ENCODE measurements at regions not wholly inside any gene's neighbourhood (a gene's known extent, or its start where the extent isn't known, plus 50 kb on each side); places are given as distances from the start of the nearest gene placed in this dataset.

- no peak overlapping the region for H3K4me2 ChIP-seq (ENCODE audit: insufficient read depth, insufficient read length, low read length)
- peaks cover 3% of the 10 kb centered on the region in 2 experiments for H3K4me1 Mint-ChIP-seq
- no peak overlapping the region for H3K23ac ChIP-seq (ENCODE audit: insufficient read length, low read depth, low read length)
Measured at GRCh38 chr18:61127714-61128467, 205.3 kb upstream of the CDH20 start.

More at GRCh38 chr18:61127714-61128467, 205.3 kb upstream of the CDH20 start:
- H3K9me3 ChIP-seq (ENCODE audit: control insufficient read depth, low read depth, low read length), result no peaks in the 10 kb centered on the region
- H3T11ph ChIP-seq (ENCODE audit: low read length), result no peak overlapping the region
- no peak overlapping the region for H4K91ac ChIP-seq (ENCODE audit: insufficient read length, low read depth, low read length)
- no peak overlapping the region for H3K56ac ChIP-seq (ENCODE audit: insufficient read length, low read depth, low read length)
- no peak overlapping the region for H3K14ac ChIP-seq (ENCODE audit: insufficient read depth, low read length)
- H2AFZ ChIP-seq (ENCODE audit: low read length), result peak overlapping the region; percentile 80
- no peaks in the 10 kb centered on the region; the same call in 1 of the 2 replicates for H3K4me1 ChIP-seq (ENCODE audit: insufficient read depth, low read length)
- H3K4me3 Mint-ChIP-seq, result peak overlapping the region in 1 of 2 experiments; percentile 7; a peak in 1 of 5 replicates
- no peak overlapping the region for H2BK120ac ChIP-seq (ENCODE audit: low read depth, low read length, poor library complexity, severe bottlenecking)
- H2BK12ac ChIP-seq (ENCODE audit: insufficient read length, low read depth, low read length), result no peak overlapping the region
- H2BK20ac ChIP-seq (ENCODE audit: low read depth, low read length, poor library complexity, severe bottlenecking), result no peak overlapping the region
- WGBS (ENCODE audit: extremely low coverage, insufficient read length, low lambda C conversion rate), result no CpG with 5 or more reads among the region's 6 CpGs
- no peaks in the 10 kb centered on the region for H3K9me3 Mint-ChIP-seq
- H4K5ac ChIP-seq (ENCODE audit: insufficient read length, low read depth, low read length), result no peak overlapping the region
- H3K4ac ChIP-seq (ENCODE audit: low read depth, low read length), result no peak overlapping the region
- H3K79me2 ChIP-seq (ENCODE audit: insufficient read depth, low read length), result no peaks in the 10 kb centered on the region
- H3K23me2 ChIP-seq (ENCODE audit: insufficient read length, low read depth, low read length, poor library complexity, severe bottlenecking), result no peaks in the 10 kb centered on the region
- H3K27ac ChIP-seq (ENCODE audit: insufficient read length, low read depth, low read length), result no peak overlapping the region
- no peaks in the 10 kb centered on the region for H3K36me3 Mint-ChIP-seq (ENCODE audit: insufficient read depth in 1 of 3, low read depth in 3 of 3)
- no peak overlapping the region for H4K8ac ChIP-seq (replicated peaks; ENCODE audit: insufficient read length, low read depth, low read length)
- H2AK5ac ChIP-seq (ENCODE audit: insufficient read length, low read length), result no peak overlapping the region
- no peaks in the 10 kb centered on the region for H3K27me3 Mint-ChIP-seq (ENCODE audit: low read depth)
- no peaks in the 10 kb centered on the region for H4K20me1 ChIP-seq (ENCODE audit: control insufficient read depth, insufficient read depth, insufficient read length)
- TF ChIP-seq CTCF (conservative IDR thresholded peaks at IDR 0.05), result no peak
- no peak overlapping the region for H3K18ac ChIP-seq (ENCODE audit: insufficient read length, low read depth, low read length)
- H2BK5ac ChIP-seq (ENCODE audit: insufficient read length, low read length), result no peak overlapping the region
- H3K27ac Mint-ChIP-seq, result peak overlapping the region; percentile 36 to 94 (median 48); a peak in 6 of 7 replicates
- no peak overlapping the region for H2BK15ac ChIP-seq (ENCODE audit: low read depth, low read length)
- DNase-seq, result peak; percentile 28
- H3K79me1 ChIP-seq (ENCODE audit: insufficient read depth, low read depth, low read length, poor library complexity, severe bottlenecking), result no peaks in the 10 kb centered on the region
- H3K27me3 ChIP-seq (ENCODE audit: insufficient read depth, low read length), result no peaks in the 10 kb centered on the region
- H3K9ac ChIP-seq (ENCODE audit: extremely low read depth, insufficient read length, low read length), result no peak overlapping the region
